DMS114 treated with DMSO at 0.1 percent for 48 hours (cell line): ENCODE measurements at regions not wholly inside any gene's neighbourhood (a gene's known extent, or its start where the extent isn't known, plus 50 kb on each side); places are given as distances from the start of the nearest gene placed in this dataset.

Source experiments
- DNase-seq: peaks from one replicate; lab custom pipeline; 2025; ENCODE audit not compliant: unreplicated experiment; lab: John Stamatoyannopoulos, UW

DNA sequence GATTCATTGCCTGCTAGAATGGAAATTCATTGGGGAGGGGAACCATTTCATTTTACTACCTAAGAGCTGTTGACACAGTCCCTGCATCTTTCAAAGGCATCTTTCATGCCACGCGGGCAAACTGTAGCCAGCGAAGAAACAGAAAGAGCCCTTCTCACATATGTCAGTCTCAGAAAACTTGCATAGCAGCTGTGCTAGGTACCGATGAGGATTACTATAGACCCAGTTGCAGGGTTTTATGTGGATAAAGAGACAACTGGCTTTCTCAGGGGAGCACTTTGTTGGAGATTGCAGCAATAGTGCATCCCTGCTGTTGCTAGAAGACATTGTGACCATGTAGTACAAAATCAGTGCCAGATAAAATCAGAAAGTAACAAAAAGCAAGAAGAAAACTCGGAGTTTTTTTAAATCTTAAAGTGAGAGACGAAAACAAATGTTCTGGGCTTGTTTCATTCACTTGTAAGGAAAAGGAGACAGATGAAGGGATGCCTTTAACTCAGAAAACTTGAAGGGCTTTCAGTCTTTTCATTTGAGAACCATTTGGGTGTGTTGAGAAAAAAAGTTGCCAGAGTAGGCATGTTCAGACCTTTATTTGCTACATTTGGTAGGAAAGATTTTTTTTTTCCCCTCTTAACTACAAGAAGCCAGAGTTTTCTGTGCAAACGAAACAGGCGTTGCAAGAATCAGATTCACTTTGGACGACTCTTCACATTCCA lies 804.1 kb downstream of the USP25 start:
- no peak for DNase-seq

DNA sequence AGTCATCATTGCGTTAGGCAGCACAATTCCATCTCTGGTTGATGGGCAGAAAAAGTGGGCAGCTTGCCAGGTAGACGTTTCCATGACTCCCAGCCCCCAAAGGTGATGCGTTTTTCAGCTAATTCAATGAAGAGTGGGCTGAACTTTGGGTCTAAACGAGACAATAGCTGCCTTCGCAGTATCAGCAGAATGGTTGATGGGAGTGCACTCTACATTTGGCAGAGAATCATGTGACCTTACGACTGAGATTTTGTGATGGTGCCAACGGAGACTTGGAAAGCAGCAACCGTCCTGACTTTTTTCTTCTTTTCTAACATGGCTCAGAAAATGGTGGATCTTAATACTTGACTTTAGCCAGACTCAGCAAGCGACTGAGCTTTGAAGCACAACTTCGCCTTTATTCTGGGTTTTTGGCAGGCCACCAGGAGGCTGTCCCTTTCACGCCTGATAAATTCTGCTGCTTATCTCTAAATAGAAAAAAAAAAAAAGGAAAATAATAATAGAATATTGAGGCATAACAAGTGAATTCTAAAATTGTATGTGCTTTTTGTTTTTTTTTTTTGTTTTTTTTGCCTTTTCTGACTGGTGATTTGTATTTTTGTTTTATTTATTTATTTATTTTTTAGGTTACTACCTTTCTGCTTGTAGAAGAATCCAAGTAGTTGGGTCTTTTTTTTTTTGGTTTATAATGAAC lies 804.8 kb downstream of the USP25 start:
- DNase-seq: peak; percentile 61

DNA sequence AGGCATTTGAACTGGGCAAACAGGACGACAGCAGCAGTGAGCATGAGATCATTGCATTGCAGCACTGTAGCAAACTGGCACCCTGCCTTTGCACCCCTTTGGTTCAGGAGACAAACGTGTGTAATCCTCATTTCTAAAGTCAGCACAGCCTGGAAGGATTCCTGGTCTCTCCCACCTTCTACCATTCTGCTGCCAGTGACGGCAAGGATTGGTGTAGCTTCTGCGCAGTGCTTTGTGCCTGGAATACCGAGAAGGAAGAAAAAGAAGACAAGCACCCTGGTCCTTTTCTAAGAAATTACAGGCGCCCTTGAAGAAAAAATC lies 805.3 kb downstream of the USP25 start:
- DNase-seq: peak; percentile 36

DNA sequence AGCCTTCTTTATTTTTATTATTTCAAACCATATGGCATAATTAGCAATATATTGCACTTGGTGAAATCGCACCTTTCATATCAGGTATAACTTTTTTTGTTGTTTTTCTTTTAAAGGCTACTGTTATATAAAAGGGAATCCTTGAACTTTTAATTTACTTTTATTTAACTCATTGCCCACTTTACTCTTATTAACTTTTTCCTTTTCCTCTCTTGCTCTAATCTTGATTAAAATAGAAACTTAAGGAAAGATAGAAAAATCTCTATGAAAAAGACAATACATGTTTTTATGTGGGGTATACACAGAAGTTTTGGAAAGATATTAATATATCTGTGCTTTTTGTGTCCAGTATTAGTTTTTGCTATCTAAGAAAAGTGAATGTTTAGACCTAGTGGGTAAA lies 805.8 kb downstream of the USP25 start:
- DNase-seq: no peak

DNA sequence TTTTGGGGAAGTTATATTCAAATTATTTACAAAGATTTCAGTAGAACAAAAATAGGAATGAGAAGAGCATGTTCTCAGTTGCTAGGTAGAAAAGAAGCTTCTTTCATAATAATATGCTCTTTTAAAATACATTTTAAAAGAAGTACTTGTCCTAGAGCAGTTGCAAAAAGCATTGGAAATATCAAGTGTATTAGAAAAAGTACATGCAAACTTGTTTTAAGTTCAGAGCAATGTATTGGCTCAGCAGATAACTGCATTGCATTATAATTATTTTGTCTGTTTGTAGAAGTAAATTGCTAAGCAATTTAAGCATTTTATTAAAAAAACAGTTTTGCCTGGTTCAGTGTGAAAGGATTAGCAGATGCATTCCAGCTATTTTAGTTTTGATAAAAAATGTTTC lies 806.4 kb downstream of the USP25 start:
- no peak for DNase-seq

DNA sequence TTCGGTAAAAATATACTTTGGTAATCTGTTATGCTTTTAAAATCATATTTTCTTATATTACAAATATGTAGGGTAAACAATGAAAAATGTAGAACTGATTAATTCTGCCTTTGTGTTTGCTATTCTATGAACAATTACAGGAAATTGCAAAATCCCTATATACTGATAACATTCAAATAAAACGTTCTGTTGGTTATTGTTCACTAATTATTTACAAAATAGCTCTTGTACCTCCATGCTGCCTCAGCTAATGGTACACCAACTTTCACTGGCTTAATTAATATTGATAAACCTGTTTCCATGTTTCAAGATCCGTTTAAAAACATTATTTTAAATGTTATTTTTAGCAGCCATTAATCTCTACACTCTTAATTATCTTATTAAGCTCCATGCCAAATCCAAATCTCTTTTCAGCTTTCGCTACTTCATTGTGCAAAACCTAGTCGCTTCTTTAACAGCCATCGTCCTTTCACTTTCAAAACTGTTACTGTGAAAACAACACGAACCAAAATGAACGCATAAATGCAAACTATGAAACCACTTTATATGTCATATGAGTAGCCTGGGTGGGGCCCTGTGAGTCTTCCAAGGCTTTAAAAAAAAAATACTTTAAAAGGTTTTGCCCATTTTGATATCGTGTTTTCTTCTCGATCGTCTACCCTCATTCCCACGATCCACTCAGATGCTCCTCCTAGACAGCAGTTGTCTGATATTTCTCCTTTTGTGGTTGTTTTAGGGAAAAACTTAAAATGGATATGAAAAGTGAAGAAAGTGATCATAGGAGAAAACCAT lies 807.1 kb downstream of the USP25 start:
- peak; percentile 41 for DNase-seq

DNA sequence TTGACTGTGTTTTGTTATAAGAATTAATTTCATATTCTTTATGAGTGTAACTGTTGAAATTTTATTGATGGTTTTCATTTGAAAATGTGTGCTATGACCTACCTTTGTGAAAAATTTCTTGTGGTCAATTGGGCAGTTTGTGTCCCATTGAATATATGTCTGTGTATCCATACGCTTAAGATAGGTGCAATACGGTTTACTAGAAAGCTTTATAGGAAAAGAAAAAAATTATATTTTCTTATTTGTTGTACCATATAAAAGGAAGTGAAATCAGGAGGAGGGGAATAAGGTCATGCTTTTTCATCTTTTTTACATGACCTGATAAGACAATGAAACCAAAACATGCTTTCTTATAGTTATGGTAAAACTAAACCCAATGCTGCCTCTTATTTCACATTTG lies 807.7 kb downstream of the USP25 start:
- no peak for DNase-seq

DNA sequence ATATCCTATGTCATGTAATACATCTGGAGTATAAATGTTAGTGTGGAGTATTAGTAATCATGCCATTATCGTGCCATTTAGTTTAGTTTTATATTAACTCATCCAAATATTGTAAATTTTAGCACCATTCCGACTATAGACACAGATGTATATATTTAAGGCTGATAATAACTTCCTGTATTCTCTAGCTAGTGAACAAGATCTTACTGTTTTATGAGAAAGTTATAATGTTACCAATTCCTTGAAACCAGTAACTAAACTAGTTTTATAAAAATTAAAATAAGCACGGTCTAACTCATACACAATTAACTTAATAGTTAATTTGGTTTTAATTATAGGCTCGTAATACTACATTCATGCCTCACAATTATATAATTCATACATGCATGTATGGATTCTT lies 808.6 kb downstream of the USP25 start:
- DNase-seq: no peak

DNA sequence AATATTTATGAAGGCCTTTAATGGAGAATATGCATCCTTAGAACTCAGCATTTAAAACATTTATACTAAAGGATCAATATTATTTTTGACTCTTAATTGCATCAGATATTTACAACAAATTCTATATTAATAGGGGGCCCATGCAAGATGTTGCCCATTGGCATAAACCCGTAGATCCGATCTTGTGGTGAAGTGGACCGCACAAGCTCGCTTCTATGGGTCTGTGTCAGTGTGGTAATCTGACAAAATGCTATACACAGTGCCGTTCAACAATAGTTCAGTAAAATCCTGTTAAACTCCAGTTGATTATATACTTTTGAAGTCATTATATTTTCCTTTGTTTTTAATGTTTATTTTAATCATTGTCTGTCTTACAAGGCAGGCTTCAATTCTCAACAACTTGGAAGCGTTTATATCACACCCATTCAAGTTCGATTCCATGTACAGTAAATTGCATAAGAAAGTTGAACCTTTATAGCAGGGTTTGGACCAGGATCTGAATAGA lies 809.2 kb downstream of the USP25 start:
- DNase-seq: no peak

DNA sequence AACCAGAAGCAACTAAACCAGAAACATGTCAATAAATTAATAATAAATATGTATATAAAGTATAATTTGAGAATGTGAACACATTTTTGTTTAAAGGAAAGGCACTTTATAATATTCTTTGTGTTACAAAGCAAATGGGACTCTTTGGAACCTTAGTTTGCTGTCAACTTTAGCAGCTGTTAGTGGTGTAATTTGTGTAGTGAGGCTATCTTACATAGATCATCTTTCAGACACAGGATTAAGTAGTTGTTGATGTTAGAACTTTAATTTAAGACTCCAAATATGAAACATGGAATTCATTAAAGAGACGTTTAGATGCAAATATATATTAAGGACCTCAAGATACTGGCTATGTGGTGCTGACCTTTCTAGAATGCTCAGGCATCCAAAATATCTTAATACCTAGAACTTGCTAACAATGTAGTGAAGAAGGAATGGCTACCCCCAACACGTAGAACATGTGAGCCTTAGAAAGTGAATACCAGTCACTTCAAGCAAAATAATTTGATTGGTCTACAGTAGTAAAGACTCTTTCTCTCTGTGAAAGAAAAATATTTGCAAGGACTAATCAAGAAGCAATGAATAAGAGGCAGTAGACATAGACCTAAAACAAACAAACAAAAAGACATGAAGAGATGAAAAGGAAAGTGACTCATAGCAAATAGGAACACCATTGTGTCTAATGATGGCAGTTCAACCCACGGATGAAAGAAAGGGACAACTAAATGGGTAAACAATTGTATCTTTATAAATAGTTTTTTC lies 811.4 kb downstream of the USP25 start:
- no peak for DNase-seq

DNA sequence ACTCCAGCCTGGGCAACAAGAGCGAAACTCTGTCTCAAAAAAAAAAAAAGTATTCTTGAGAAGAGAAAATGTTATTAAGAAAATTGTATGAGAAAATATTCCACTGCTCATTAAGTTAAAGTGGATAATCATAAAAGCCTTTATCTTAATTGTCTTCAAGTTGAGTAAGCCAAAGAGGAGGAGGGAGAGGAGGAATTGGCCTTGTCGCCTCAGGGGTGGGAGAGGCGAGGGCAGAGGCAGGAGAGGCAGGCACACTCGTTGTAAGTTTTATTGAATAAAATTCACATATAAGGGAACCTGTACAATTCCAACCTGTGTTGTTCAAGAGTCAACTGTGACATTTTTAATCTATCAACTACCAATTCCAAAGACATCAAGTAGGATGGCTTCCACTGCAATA lies 820.3 kb downstream of the USP25 start:
- no peak for DNase-seq

DNA sequence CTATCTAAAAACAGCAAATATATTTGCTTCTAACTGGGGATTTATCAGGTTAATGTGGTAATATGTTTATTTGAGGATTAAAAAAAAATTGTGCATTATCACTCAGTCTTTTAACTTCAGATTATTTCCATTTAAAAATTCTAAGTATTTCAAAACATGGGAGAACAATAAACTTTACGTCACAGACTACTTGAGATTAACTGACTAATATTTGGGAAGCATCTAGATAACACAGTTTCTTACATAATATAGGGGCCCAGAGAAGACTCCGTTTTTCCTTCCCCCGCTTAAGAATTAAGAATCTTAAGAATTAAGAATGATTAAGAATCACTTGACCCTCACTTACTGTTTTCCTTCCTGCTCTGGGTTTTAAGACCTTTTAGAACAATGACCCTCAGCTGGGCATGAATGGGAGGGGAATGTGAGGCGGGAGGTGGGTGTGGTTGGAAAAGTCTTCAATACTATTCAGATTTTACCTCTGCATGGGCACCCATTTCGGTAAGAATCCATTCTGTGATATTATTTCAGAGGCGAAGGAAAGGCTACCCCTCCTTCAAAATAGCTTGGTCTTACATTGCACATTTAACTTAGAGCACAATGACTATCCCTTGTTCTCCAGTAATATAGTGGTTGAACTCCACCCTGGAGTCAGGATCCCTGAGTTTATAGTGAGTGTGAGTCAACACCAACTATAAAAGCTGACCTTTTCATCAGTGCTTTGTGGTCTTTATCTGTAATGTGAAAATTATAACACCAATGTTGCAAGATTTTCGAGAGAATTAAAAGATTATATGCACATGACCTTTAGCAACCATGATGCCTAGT lies 821.3 kb downstream of the USP25 start:
- no peak for DNase-seq

DNA sequence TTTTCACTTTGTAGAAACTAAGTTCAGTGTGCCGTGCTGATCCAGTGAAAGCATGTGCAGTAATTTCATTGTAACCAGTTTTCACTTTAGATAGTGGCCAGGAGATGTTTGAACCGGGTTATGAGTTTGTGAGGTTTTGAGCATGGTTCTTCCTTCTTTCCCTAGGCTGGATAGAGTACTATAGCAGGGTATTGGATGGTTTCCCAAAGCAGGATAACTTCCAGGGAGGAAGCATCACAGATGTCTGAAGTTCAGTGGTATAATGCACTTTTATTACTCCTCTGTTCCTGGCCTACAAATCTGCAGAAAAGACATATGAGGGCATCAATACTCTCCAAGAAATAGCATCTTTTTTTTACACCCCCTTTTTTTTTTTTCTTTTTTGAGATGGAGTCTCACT lies 823.1 kb downstream of the USP25 start:
- DNase-seq: no peak

DNA sequence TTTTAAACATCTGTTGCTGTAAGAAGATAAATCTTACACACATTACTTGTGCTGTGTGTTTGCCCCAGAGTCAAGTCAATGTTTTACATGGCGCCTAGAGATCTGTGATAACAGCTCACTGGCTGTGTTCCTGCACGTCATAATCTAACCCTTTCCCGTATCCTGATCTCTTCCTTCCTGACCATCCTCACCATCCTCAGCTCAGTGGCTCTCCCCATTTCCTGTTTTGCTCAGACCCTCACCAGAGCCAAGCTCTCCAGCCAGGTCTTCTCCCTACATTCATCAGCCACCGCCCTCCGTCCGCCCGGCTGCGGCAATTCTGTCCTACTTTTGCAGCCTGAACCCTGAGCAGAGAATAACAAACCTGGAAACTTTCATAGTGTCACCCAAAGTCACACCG lies 824.7 kb downstream of the USP25 start:
- no peak for DNase-seq

DNA sequence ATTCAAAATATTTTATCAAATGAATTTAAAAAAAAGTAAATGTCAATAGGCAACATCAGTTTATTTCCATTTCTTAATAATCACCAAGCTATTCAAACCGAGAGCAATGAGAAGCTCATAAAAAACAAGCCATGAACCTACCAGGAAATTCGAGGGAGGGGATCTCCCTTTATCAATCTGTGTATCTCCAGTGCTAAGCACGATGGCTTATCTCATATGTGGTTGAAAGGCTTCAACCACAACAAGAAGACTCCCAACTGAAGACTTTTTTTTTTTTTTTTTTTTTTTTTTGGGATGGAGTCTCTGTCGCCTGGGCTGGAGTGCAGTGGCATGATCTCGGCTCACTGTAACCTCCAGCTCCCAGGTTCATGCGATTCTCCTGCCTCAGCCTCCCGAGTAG lies 833.3 kb downstream of the USP25 start:
- no peak for DNase-seq

DNA sequence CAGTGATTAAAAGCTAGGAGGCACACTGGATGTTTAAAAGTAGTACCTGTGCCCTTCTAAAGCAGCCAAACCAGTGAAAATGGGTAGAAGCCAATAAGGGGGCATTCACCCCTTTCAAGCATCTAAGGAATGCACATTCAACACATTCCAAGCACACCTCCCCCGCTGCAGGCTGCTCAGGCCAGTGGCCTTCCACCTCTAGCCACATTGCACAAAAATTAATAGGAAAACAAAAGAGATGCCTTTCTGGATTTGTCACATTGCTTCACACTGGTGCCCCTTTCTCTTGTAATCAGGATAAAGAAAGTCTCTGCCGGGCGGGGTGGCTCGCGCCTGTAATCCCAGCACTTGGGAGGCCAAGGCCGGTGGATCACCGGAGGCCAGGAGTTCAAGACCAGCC lies 834.0 kb downstream of the USP25 start:
- DNase-seq: peak; percentile 12

DNA sequence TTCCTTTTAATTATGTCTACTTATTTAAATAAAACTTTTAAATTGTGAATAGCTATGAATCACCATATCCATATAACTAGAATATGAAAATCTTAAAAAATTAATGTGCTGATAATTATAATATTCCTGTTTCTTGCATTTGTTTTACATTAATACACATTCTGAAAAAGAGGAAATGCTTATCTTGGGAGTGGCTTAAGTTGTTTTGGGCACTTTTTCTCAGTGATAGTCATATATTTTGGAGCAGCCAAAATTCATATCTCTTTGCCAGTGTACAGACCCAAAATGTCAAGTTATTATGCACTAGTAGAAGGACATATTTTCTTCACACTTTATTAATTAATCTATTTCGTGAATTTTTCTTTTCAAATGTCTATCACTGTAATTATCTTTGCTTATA lies 838.5 kb downstream of the USP25 start:
- no peak for DNase-seq

DNA sequence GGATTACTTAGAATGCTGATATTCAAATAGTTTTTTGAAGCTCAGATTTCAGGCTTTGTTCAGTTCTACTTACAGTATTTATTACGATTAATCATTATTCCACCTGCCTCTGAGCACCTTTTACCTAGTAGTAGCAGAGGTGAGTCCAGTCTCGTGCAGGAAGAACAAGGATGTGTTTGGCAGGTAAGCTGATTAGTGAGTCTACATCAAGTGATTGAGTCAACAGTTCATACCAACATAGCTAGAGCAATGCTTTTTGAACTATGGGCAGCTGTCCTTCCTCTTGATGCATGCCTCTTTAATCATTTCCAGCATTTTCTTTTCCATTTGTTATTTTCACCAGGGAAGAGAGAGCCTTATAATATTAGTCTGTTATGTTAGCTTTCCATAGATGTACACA lies 838.9 kb downstream of the USP25 start:
- no peak for DNase-seq

DNA sequence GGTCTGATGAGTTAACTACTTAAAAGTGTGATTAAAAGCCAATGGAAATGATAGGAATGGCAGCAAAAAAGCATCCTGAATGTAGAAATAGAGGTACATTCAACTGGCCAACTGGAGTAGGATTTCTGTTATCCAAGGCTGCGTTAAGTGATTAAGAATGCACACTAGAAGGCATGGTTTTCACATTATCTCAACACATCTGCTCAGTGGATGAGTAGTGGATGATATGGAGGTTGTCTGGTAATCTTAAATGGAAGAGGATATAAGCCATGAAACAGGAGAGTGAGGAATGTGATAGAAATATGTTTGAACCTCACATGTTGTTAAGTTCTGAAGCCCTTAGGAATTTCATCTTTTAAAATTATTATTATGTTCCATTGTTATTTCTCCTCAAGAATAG lies 839.9 kb downstream of the USP25 start:
- peak; percentile 28 for DNase-seq

DNA sequence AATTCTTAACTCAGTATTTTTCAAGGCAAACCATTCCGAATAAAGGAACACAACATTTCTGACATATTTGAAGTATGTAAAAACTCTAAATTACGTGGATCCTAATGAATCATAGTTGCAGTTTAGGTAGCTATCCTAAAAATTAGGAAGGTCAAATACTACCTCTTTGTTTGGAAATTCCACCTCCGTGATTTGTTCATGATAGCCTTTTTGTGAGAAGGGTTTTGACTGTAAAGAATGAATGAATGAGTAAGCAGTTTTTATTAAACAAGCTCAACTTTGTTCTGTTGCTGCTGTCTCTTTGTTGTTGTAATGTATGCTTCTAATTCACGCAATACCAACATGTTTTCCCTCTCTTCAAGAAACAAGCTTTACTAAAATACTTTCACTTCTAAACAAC lies 840.4 kb downstream of the USP25 start:
- DNase-seq: no peak

DNA sequence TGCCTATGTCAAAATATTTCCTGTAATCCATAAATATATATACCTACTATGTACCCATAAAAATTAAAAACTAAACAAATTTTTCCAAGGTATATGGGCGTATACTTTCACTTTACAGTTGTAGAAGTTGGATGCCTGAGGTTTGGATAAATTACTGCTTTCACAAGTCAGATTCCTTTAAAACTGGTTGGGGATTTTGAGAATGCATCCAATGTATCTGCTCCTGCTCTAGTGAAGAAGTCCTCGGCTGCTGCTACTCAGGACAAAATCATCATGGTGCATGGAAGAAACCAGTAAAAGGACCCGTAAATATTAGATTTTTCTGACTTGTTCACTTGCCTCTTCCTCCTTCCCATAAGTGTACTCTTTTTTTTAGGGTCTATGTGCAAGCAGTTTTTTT lies 841.1 kb downstream of the USP25 start:
- DNase-seq: no peak
